Neural progenitor cell (in vitro differentiated cells): ENCODE measurements at regions not wholly inside any gene's neighbourhood (a gene's known extent, or its start where the extent isn't known, plus 50 kb on each side); places are given as distances from the start of the nearest gene placed in this dataset.
A peak's percentile ranks its signal among the peaks of the same experiment; 100 is the strongest.

Experiments used
- DNase-seq: peaks from one replicate; pipeline ENCODE4 v3.0.0-alpha.2; 2016; ENCODE audit warnings: low spot score
- H2AFZ ChIP-seq: fragments of 200-600 bp; sonication (generic); replicated peaks from 2 replicates; pipeline ENCODE4 v1.6.1; 2016; ENCODE audit warnings: antibody characterized with exemption
- H3F3A ChIP-seq: fragments of 200-600 bp; sonication (generic); 2 replicates; pipeline ENCODE4 v1.6.1; 2016; ENCODE audit warnings: antibody characterized with exemption, low read depth
- H3K27ac ChIP-seq: fragments of 200-600 bp; sonication (generic); 2 replicates; pipeline ENCODE4 v1.5.1; 2016; ENCODE audit warnings: mild to moderate bottlenecking
- H3K27me3 ChIP-seq: fragments of 200-600 bp; sonication (generic); 2 replicates; pipeline ENCODE4 v1.6.1; 2016; ENCODE audit warnings: mild to moderate bottlenecking, moderate library complexity
- H3K36me3 ChIP-seq: fragments of 200-600 bp; sonication (generic); 2 replicates; pipeline ENCODE4 v1.5.1; 2016
- H3K4me1 ChIP-seq: fragments of 200-600 bp; sonication (generic); 2 replicates; pipeline ENCODE4 v1.6.1; 2016; ENCODE audit warnings: mixed run types
- H3K4me2 ChIP-seq: fragments of 200-600 bp; sonication (generic); 2 replicates; pipeline ENCODE4 v1.6.1; 2016
- H3K4me3 ChIP-seq: fragments of 200-600 bp; sonication (generic); 2 replicates; pipeline ENCODE4 v1.5.1; 2016
- H3K79me2 ChIP-seq: fragments of 200-600 bp; sonication (generic); 2 replicates; pipeline ENCODE4 v1.6.1; 2016; ENCODE audit warnings: low read depth
- H3K9ac ChIP-seq: fragments of 200-600 bp; sonication (generic); 2 replicates; pipeline ENCODE4 v1.6.1; 2016
- H3K9me3 ChIP-seq: fragments of 200-600 bp; sonication (generic); 2 replicates; pipeline ENCODE4 v1.5.1; 2016; ENCODE audit warnings: low read depth
- H4K20me1 ChIP-seq: fragments of 200-600 bp; sonication (generic); 2 replicates; pipeline ENCODE4 v1.6.1; 2016; ENCODE audit warnings: low read depth
- H3K27ac Mint-ChIP-seq: 3 replicates; pipeline ENCODE4 v1.8.0; 2021; ENCODE audit warnings: mixed read lengths
- H3K27me3 Mint-ChIP-seq: 2 replicates; pipeline ENCODE4 v1.8.0; 2022; ENCODE audit warnings: low read depth, mild to moderate bottlenecking, inconsistent platforms, moderate library complexity, mixed read lengths; ENCODE audit not compliant: insufficient read depth
- H3K36me3 Mint-ChIP-seq: 3 replicates; pipeline ENCODE4 v1.8.0; 2021; ENCODE audit warnings: mixed read lengths
- H3K4me1 Mint-ChIP-seq: 3 replicates; pipeline ENCODE4 v1.8.0; 2021; ENCODE audit warnings: mixed read lengths
- H3K4me3 Mint-ChIP-seq: 3 replicates; pipeline ENCODE4 v1.8.0; 2021; ENCODE audit warnings: mild to moderate bottlenecking, moderate library complexity, mixed read lengths
- H3K9me3 Mint-ChIP-seq: 3 replicates; pipeline ENCODE4 v1.8.0; 2020; ENCODE audit warnings: mixed read lengths
- EZH2 ChIP-seq: fragments of 200-600 bp; sonication (generic); IDR thresholded peaks from 2 replicates; pipeline ENCODE4 v1.6.1; 2017; ENCODE audit warnings: antibody characterized with exemption, mild to moderate bottlenecking, moderate library complexity
- EZH2phosphoT487 ChIP-seq: fragments of 200-600 bp; sonication (generic); IDR thresholded peaks from 2 replicates; pipeline ENCODE4 v1.6.1; 2017; ENCODE audit warnings: antibody characterized with exemption
- TF ChIP-seq, protein P1 (sequence below): fragments of 200-600 bp; sonication (generic); IDR thresholded peaks from 2 replicates; pipeline ENCODE4 v1.5.1; 2017; ENCODE audit warnings: antibody characterized with exemption, mild to moderate bottlenecking

DNA sequence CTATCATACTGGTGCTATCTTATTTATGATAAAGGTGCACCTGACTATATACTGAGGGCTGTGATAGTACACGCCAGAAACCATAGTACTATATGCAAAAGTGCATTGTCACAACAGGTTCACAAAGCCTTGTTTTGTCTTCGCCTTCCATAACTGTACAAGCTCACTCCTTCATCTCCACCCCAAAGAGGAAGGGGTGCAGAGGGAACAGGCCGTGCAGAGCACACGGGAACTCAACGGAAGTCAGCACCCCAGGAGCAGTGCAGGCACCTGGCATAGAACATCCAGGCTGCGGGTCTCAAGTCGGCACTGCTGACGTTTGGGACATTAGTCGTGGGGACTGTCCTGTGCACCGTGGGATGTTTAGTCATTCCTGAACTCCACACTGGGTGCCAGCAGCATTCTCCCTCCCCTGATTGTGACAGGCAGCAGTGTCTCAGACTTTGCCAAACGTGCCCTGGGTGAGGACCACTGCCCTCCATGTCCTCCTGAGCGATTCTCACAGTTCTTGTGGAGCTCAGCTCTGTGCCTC lies 99.7 kb downstream of the PXDC1 start:
- no peaks in the 10 kb centered on the region for H3K36me3 Mint-ChIP-seq
- H3K4me1 ChIP-seq: no peaks in the 10 kb centered on the region
- no peaks in the 10 kb centered on the region for H3K79me2 ChIP-seq
- H3K4me1 Mint-ChIP-seq: peaks cover 12% of the 10 kb centered on the region
- no peak overlapping the region for H3K27ac ChIP-seq
- no peaks in the 10 kb centered on the region for H3F3A ChIP-seq
- no peak overlapping the region for H2AFZ ChIP-seq
- H3K4me3 Mint-ChIP-seq: no peak overlapping the region
- no peak for TF ChIP-seq EZH2phosphoT487
- TF ChIP-seq, protein P1, sequence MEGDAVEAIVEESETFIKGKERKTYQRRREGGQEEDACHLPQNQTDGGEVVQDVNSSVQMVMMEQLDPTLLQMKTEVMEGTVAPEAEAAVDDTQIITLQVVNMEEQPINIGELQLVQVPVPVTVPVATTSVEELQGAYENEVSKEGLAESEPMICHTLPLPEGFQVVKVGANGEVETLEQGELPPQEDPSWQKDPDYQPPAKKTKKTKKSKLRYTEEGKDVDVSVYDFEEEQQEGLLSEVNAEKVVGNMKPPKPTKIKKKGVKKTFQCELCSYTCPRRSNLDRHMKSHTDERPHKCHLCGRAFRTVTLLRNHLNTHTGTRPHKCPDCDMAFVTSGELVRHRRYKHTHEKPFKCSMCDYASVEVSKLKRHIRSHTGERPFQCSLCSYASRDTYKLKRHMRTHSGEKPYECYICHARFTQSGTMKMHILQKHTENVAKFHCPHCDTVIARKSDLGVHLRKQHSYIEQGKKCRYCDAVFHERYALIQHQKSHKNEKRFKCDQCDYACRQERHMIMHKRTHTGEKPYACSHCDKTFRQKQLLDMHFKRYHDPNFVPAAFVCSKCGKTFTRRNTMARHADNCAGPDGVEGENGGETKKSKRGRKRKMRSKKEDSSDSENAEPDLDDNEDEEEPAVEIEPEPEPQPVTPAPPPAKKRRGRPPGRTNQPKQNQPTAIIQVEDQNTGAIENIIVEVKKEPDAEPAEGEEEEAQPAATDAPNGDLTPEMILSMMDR: no peak
- TF ChIP-seq EZH2: no peak
- DNase-seq: no peak
- H3K9me3 Mint-ChIP-seq: peaks cover 6% of the 10 kb centered on the region
- no peaks in the 10 kb centered on the region for H3K9me3 ChIP-seq
- H3K4me2 ChIP-seq: no peak overlapping the region
- H4K20me1 ChIP-seq: no peaks in the 10 kb centered on the region
- peaks cover 5% of the 10 kb centered on the region for H3K27me3 Mint-ChIP-seq
- no peaks in the 10 kb centered on the region for H3K36me3 ChIP-seq
- no peak overlapping the region for H3K9ac ChIP-seq
- no peak overlapping the region for H3K27ac Mint-ChIP-seq
- H3K4me3 ChIP-seq: no peak overlapping the region
- H3K27me3 ChIP-seq: no peaks in the 10 kb centered on the region

GRCh38 chr6:3650959-3651697 lies 100.4 kb downstream of the PXDC1 start:
- Histone ChIP-seq H3K4me1 (no peaks in the 10 kb centered on the region), H3K27me3 (no peaks in the 10 kb centered on the region), H3K36me3 (no peaks in the 10 kb centered on the region), H3K27ac (no peak overlapping the region), H2AFZ (peak overlapping the region; percentile 26), H3K4me3 (no peak overlapping the region), H3K79me2 (no peaks in the 10 kb centered on the region), H3K9me3 (no peaks in the 10 kb centered on the region), H3K9ac (no peak overlapping the region), H3K4me2 (no peak overlapping the region), H4K20me1 (no peaks in the 10 kb centered on the region), H3F3A (no peaks in the 10 kb centered on the region)
- peaks cover 6% of the 10 kb centered on the region for H3K9me3 Mint-ChIP-seq
- TF ChIP-seq EZH2phosphoT487: no peak
- TF ChIP-seq, protein P1: no peak
- no peak for TF ChIP-seq EZH2
- no peak overlapping the region for H3K27ac Mint-ChIP-seq
- H3K4me3 Mint-ChIP-seq: no peak overlapping the region
- H3K27me3 Mint-ChIP-seq: peaks cover 5% of the 10 kb centered on the region
- peaks cover 12% of the 10 kb centered on the region for H3K4me1 Mint-ChIP-seq
- no peaks in the 10 kb centered on the region for H3K36me3 Mint-ChIP-seq
- no peak for DNase-seq

DNA sequence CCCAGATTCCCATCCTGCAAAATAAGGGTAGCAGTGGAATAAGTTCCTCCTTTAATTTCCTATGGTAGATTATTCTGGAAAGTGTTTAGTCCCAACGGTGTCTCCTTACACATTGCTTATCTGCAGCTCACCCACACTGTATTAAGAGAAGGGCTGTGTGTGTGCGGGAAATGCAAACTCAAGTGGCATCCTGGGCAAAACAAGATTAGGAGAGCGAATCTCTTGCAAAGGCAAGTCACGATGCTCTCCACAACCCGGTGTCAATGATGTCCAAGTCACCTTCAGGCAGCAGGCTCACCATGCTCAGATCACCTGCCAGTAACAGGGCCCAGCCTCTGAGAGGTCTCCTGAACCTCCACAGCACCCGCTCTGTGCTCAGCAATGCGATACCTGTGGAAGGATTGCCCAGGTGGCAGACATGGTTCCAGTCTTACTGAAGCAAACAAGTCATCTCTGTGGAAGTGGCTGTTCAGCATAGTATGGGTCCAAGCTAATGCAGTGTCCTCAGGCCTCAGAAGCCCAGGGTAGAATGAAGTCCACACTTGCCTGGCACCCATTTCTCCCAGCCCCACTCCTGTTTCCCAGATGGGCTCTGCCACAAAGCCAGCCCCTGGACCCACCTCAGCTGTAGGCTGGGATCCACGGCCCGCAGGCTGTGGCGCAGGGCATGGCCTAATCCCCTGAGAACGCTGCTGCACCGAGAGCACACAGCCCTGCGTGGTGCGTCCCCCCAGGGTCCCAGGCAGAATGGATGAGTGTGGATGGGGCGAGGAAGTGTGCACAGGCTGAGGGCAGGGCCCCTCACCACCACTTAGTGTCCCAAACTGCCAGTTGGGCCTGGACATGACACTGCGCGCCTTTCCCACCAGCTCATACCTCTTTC lies 101.2 kb downstream of the PXDC1 start:
- Mint-ChIP-seq H3K36me3 (no peaks in the 10 kb centered on the region), H3K27me3 (peaks cover 5% of the 10 kb centered on the region), H3K9me3 (peaks cover 6% of the 10 kb centered on the region), H3K27ac (no peak overlapping the region), H3K4me3 (no peak overlapping the region), H3K4me1 (peaks cover 12% of the 10 kb centered on the region)
- Histone ChIP-seq H3F3A (no peaks in the 10 kb centered on the region), H3K27me3 (no peaks in the 10 kb centered on the region), H3K4me1 (no peaks in the 10 kb centered on the region), H3K36me3 (no peaks in the 10 kb centered on the region), H4K20me1 (no peaks in the 10 kb centered on the region), H2AFZ (peak overlapping the region; percentile 26), H3K9me3 (no peaks in the 10 kb centered on the region), H3K4me2 (no peak overlapping the region), H3K79me2 (no peaks in the 10 kb centered on the region), H3K27ac (no peak overlapping the region), H3K4me3 (no peak overlapping the region), H3K9ac (no peak overlapping the region)
- TF ChIP-seq EZH2phosphoT487: no peak
- TF ChIP-seq, protein P1: no peak
- no peak for TF ChIP-seq EZH2
- DNase-seq: no peak
